PFSK-1 (cell line): ENCODE measurements at regions not wholly inside any gene's neighbourhood (a gene's known extent, or its start where the extent isn't known, plus 50 kb on each side); places are given as distances from the start of the nearest gene placed in this dataset.

Experiments used
- FOXP2 ChIP-seq: optimal IDR thresholded peaks from 2 replicates; pipeline ENCODE3; 2011; ENCODE audit warnings: borderline replicate concordance, control low read depth, inconsistent platforms; ENCODE audit not compliant: insufficient read depth; ENCODE audit errors: extremely low read length, extremely low read depth
- POLR2AphosphoS5 ChIP-seq: IDR thresholded peaks from 2 replicates; pipeline ENCODE4 v1.6.1; 2012; ENCODE audit warnings: low read depth, mild to moderate bottlenecking, control low read depth, low read length, moderate library complexity
- REST ChIP-seq, 2 experiments: IDR thresholded peaks; 2 replicates each; pipeline versions ENCODE4 v1.6.1 to v1.8.0; 2011 to 2012; ENCODE audit warnings: low read depth in 2 of 2, low read length in 2 of 2, control low read depth in 1 of 2, inconsistent platforms in 1 of 2, mild to moderate bottlenecking in 1 of 2, moderate library complexity in 1 of 2; ENCODE audit not compliant: insufficient read depth in 1 of 2
- SIN3A ChIP-seq: IDR thresholded peaks from 2 replicates; pipeline ENCODE4 v1.6.1; 2012; ENCODE audit warnings: mild to moderate bottlenecking, low read length, moderate library complexity, borderline replicate concordance; ENCODE audit not compliant: insufficient read depth
- TAF1 ChIP-seq: IDR thresholded peaks from 2 replicates; pipeline ENCODE4 v1.6.1; 2012; ENCODE audit warnings: low read length, control low read depth, borderline replicate concordance; ENCODE audit not compliant: insufficient read depth

GRCh38 chr6:12458558-12458957 lies 168.4 kb downstream of the EDN1 start:
- TF ChIP-seq TAF1 (no peak), POLR2AphosphoS5 (no peak), REST (IDR thresholded peaks at IDR 0.05; ENCODE audit: insufficient read depth in 1 of 2, low read depth in 2 of 2, low read length in 2 of 2) (no peak), SIN3A (no peak), FOXP2 (no peak)

GRCh38 chr6:12459945-12460661 lies 169.9 kb downstream of the EDN1 start:
- TF ChIP-seq TAF1 = no peak
- TF ChIP-seq REST (IDR thresholded peaks at IDR 0.05; ENCODE audit: insufficient read depth in 1 of 2, low read depth in 2 of 2, low read length in 2 of 2) = no peak
- TF ChIP-seq SIN3A = no peak
- TF ChIP-seq POLR2AphosphoS5 = no peak
- no peak for TF ChIP-seq FOXP2

GRCh38 chr6:12467706-12468670 lies 177.8 kb downstream of the EDN1 start:
- TF ChIP-seq FOXP2 = no peak
- TF ChIP-seq TAF1 = no peak
- no peak for TF ChIP-seq POLR2AphosphoS5
- TF ChIP-seq SIN3A = no peak
- no peak for TF ChIP-seq REST (IDR thresholded peaks at IDR 0.05; ENCODE audit: insufficient read depth in 1 of 2, low read depth in 2 of 2, low read length in 2 of 2)

GRCh38 chr6:12472601-12473038 lies 182.5 kb downstream of the EDN1 start:
- no peak for TF ChIP-seq REST (IDR thresholded peaks at IDR 0.05; ENCODE audit: insufficient read depth in 1 of 2, low read depth in 2 of 2, low read length in 2 of 2)
- TF ChIP-seq TAF1 = no peak
- TF ChIP-seq POLR2AphosphoS5 = no peak
- TF ChIP-seq FOXP2 = no peak
- TF ChIP-seq SIN3A = no peak
